NCI-H345 treated with DMSO at 0.1 percent for 48 hours (cell line): ENCODE measurements at regions not wholly inside any gene's neighbourhood (a gene's known extent, or its start where the extent isn't known, plus 50 kb on each side); places are given as distances from the start of the nearest gene placed in this dataset.
A peak's percentile ranks its signal among the peaks of the same experiment; 100 is the strongest.

Experiments used
- DNase-seq: peaks from one replicate; lab custom pipeline; 2025; ENCODE audit not compliant: unreplicated experiment; lab: John Stamatoyannopoulos, UW

DNA sequence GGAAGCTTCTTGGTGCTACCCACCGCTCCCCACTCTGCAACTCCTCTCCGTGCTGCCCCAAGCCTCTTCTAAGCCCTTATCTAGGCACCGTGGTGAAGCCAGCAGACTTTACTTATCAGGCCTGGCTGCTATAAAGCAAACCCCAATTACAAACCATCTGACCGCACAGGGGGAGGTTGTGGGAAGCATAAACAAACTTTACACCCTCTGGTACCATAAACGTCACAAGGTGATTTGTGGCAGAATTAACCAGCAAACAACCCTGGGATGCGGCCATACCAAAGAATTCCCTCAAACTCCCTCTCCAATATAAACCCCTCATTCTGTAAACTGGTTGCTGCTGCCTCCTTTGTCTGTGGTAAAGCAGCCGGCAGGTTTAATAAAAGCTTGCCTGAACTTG is 55.2 kb downstream of the MAGEC2 start:
- DNase-seq = no peak

DNA sequence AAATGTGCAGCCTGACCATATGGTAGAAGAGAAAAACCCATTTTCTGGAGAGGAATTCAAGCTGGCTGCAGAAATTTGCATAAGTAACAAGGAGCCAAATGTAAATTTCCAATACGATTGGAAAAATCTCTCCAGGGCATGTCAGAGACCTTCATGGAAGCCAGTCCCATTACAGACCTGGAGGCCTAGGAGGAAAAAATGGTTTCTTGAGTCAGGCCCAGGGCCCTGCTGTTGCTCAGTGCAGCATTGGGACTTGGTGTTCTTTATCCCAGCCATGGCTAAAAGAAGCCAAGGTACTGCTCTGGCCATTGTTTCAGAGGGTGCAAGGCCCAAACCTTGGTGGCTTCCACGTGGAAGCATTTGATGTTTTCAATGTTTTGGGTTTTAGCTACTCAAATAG is 70.6 kb downstream of the MAGEC2 start:
- no peak for DNase-seq

DNA sequence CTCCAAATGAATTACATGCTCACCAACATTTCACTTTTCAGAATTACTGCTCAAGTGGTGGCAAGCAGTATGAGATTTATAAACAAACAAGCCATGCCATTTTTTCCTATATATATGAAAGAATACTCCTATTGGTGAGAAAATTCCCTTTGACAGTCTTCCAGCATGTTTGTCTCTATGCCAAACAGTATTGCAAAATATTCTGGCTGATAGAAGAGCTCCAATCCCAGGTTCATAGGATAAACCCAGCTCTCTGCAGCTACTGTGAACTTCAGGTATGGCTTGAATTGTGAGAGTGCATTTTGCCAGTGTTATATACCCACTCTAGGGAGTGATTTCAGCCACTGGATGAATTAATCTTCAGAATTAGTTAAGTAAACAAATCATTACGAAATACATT is 108.8 kb downstream of the MAGEC2 start:
- DNase-seq = no peak

DNA sequence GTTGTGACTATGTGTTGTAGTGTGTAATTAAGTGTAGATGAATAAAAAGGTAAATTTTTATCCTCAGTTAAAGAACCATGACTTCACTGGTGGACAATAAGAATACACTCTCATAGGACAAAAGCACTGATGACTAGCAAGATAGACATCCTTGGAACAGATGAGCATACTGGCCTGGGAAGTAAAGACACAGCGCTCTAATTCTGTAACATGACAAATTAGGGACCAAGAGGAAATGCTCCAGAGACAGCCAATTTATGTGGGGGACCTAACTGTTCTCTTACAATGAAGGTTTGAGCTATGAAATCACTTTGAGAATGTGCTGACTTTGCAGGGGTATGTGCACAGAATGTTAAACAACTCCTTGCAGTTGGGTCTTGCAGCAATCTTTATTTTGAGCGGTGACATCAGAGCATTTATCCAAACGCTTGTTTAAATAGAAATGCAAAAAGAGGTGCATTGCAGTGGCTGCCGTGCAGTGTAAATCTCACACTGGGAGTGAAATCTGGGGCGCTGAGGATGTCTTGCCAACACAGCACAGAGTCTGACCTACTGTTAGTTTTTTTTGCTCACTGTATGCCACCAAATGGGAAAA is 109.3 kb downstream of the MAGEC2 start:
- no peak for DNase-seq

DNA sequence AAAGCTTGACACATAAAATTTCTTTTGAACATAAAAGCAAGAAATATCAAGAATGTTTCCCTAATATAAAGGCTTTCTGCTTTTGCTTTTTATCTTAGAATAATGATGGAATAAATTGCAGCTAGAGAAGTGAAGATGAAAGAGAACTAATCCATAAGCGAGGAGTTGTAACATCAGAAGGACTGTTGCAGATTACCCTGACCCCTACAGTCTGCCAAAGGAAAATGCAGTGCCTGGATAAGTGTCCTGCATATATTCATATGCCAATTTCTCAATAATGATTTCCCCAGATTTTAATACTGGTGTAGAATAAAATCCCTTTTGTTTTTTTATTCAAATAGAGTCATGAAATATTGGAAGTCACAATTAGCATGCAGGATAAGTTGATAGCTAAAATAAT is 115.9 kb downstream of the MAGEC2 start:
- no peak for DNase-seq

DNA sequence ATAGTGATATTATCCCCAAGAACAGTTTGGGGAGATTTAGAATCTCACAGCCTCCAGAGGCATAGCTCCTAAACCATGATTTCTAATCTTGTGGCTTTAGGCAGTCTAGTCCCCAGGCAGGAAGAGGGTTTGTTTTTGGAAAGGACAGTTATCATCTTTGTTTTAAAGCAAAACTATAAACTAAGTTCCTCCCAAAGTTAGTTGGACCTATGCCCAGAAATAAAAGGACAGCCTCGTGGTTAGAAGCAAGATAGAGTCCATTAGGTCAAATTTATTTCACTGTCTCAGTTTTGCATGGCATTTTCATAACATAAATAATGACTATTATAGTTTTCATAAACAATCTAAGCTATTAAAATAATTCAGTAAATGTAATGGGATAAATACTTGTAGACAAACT is 120.5 kb downstream of the MAGEC2 start:
- no peak for DNase-seq

DNA sequence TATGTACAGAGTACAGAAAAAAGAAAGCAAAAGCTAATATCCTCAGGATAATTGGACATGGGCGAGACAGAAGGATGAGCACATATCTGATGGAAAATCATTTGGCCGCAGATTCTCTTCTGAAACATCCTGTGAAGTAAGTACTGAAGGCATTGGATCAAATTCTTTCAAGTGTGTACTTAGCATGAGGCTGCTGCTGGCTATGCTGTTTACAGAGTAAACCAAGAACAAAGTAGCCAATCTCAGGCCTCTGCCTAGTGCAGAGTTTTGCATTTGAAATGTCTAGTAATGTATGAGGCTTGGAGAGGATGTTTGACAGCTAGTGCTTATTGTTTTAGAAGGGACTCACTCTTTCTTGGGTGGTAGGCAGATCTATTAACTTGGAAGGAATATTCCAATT is 128.5 kb downstream of the MAGEC2 start:
- peak; percentile 15 for DNase-seq

DNA sequence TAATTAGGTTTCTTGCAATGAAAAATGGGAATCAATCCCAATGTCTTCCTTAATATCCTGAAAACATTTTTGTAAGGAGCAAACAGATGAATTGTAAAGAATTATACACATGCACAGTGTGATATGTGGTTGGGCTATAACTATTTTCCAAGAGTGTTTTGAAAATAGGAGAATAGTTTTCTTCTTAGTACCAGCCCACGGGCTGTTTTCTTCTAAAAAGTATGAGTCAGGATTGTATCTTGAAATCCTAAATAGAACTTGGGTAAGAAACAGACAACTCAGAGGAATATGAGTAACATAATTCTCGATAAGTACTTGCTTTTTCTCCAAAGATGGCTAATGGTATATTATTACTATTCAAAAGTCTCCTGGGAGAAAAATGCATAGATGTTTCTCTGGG is 136.7 kb downstream of the MAGEC2 start:
- DNase-seq = no peak

DNA sequence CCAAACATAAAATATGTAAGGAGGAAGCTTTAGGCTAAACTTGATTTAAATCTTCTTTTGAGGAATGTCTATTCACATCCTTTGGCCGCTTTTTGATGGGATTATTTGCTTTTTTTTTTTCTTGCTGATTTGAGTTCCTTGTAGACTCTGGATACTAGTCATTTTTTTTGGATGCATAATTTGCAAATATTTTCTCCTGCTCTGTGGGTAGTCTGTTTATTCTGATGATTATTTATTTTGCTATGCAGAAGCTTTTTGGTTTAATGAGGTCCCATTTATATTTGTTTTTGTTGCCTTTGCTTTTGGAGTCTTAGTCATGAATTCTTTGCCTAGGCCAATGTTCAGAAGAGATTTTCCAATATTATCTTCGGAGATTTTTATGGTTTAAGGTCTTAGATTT is 144.9 kb downstream of the MAGEC2 start:
- DNase-seq = no peak

DNA sequence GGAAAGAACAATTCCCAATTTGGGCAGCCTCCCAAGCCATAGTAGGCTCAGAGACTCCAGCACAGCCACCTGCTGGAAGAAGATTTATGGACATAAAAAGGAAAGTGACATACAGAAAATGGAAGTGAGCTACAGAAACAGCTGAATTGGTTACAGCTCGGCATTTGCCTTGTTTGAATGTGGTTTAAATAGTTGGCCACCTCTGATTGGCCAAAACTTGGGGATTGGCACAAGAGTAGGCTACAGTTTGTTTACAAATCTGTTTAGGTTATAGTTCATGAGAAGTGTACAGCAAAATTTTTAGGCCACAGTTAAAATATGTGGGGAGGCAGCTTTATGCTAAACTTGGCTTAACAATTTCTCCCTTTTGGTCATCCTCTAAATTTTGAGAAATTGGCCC is 150.4 kb downstream of the MAGEC1 start:
- no peak for DNase-seq

DNA sequence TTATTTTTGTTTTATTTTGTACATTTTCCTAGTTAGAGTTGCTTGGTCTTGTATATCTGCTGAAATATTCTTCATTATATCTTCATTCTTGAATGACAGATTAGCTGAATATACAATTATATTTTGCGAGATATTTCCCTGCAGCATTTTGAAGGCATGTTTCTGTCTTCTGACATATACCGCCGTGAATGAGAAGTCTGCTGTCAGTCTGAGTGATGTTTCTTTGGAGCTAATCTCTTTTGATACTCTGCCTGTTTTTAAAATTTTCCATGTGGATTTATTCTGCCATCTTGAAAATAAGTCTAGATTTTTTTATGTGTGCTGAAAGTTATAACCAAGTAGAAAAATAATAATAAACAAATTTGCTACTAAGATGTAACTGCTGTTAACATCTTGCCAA is 148.5 kb downstream of the MAGEC1 start:
- DNase-seq = no peak

DNA sequence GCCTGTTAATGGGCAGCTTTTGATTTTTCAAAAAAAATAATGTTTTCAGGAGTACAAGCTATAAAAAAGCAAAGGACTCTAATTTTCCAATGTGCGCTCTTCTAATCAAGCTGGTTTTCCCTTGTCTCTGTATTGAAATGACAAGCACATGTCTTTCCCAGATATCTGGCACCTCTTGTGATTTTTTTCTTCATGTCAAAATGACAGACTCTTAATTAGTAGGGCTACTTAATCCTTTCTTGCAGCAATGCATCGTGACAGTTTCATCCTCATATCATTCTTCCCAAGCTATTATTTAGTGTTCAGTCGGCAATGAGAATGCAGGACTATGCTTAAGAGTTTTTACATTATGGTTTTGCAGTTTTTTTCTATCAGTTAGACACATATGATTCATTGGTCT is 139.5 kb downstream of the MAGEC1 start:
- no peak for DNase-seq

DNA sequence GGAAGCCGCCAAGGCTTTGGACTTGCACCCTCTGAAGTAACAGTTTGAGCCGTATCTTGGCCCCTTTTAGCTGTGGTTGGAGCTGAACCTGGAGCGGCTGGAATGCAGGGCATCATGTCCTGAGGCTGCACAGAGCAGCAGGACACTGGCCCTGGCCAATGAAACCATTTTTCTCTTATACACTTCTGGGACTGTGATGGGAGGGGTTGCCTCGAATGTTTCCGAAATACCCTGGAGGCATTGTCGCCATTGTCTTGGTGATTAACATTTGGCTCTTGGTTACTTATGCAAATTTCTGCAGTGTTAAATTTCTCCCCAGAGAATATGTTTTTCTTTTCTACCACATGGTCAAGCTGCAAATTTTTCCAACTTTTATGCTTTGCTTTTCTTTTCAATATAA is 137.2 kb downstream of the MAGEC1 start:
- no peak for DNase-seq

DNA sequence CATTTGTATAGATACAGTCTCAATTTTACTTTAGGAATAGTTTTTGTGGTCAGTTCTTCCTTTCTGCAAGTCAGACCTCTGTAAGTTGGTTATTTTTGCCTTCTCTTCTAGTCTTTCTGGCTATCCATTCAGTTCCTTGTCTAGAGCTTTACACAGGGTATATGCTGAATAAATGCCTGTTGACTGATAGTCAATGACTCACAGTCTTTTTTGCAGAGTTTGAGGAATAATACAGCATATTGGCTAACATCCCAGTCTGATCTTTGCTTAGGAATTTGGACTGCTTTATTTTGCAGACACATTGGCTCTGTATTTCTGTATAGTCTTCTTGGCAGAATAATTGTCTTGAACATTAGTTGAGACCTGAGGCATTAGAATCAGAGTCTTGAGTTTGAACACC is 132.4 kb downstream of the MAGEC1 start:
- DNase-seq = no peak

DNA sequence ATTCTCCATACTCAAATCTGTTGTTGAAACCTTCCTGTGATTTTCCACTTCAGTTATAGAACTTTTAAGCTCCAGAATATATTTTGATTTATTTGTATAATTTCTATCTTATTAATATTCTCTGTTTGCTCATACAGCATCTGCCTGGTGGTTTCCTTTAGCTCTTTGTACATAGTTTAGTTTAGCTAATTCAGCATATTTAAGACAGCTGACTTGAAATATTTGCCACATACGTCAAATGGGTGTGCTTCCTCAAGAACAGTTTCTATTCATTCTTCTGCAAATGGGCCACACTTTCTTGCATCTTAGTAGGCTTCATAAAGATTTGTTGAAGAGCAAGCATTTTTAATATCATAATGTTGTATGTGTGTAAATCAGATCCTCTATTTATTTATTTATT is 101.8 kb downstream of the MAGEC1 start:
- no peak for DNase-seq

DNA sequence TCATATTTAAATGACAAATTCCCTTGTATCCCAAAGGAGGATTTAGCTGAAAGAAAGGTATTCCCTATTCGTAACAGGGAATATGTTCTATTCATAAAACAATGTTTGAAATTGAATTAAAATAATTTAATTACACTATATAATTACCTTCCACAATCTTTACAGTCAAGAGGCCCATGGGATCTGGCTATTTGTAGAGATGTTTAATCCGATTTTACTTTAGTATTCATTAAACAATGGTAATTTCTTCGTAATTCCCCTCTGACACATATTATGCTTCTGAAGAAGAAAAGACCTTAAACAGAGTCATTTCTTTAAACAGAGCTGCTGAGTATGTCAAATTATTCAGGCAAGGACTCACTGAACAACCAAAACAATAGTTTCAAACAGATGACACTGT is 98.8 kb downstream of the MAGEC1 start:
- DNase-seq = no peak

DNA sequence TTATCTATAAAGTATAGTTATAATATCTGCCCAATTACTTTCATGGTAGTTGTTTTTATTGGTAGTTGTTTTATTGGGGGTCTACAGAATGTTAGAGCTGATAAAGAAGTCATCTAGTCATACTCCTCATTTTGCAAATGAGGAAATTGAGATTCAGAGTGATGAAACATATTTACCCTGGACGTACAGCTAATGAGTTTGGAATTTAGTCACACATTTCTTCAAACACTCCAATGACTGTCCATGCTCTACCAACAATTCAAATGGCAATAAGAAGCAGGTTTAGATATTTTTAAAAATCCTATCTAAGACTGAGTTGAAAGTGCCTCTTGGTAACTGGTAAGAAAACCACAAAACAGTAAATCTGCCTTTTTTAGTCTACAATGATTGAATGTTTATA is 98.2 kb downstream of the MAGEC1 start:
- no peak for DNase-seq

DNA sequence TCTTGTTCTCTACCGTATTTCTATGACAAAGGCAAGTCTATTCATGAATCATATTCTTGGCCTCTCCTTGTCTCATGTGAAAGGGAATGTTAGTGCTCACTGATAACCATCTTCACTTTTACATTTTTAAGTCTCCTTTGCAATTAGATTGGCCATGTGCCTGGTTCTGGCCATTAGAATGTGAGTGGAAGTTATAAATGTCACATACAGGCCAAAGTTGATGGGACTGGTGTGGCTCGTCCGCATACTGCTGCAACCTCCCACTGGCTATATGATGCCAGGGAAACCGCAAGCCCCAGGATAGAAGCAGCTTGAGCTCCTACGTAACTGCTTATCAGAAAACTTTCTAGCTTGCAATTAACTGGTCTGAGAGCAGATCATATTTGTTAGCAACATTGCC is 86.1 kb downstream of the MAGEC1 start:
- DNase-seq = no peak

DNA sequence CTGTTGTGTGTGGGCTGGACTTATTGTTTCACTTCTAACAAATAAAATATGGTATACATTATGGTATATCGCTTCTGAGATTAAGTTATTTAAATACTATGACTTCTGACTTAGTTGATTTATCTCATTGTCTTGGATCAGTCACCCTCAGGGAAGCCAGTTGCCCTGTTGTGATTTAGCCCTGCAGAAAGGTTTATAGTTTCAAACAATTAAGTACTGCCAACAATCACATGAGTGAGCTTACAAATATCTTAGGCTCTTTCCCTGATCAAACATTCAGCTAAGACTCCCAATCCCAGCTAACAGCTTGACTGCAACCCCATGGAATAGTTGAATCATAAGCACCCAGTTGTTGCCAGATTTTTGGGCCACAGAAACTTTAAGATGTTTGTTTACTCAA is 85.4 kb downstream of the MAGEC1 start:
- DNase-seq = no peak

DNA sequence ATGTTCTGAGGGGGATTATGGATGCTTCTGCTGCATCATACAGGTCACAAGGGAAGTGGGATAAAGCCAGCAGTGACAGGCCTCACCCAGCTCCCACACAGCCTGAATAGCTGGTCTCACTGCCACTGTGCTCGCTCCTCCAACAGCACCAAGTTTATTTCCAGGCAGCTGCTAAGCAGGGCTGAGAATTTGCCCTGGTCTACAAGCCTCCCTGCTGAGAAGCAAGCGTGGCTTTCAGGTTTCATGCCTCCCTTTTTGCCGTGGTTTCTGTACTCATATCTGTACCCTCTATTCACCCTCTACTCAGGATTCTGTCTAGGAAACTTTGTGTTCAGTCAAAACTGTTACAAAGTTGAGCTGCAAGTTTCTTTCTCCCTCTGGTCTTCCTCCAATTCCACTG is 78.6 kb downstream of the MAGEC1 start:
- DNase-seq = no peak

DNA sequence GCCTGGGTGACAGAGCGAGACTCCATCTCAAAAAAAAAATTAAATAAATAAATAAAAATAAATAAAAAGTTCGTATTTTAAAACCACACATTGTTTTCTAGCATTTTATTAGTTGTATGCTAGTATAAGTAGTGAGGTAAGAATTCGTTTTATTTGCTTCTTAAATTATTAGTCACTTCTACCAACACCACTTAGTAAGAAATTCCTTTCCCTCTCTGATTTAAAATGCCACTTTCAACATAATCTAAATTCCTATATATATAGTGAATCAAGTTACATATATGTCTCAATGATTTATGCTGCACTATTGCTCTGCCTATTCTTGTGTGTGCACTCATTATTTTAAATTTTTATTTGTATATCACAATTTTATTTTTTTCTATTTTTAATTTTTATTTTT is 72.1 kb downstream of the MAGEC1 start:
- no peak for DNase-seq

DNA sequence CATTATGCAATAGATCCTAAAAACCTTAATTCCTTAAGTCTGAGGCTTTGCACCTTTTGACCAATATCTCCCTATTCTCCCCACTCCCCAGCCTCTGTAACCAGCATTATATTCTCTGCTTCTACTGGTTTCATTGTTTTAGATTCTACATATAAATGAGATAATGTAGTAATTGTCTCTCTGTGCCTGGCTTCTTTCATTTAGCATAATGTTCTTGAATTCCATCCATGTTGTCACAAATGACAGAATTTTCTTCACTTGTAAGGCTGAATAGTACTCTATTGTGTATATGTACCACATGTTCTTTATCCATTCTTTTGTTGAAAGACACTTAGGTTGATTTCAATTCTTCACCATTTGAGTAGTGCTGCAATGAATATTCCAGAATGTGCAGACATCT is 66.0 kb downstream of the MAGEC1 start:
- no peak for DNase-seq

DNA sequence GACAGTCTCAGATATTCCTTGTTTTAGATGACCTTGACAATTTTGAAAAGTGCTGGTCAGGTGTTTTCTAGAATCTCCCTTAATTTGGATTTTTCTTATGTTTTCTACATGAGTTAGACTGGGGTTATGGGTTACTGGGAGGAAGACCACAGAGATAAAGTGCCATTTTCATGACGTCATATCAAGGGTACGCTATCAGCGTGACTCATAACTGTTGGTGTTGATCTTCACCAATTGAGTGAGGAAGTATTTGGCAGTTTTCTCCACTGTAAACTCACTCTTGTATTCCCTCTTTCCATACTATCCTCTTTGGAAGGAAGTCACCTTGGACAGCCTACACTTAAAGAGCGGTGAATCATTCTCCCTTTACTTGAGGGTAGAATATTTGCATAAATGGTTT is 56.9 kb downstream of the MAGEC1 start:
- no peak for DNase-seq
